Small intestine (tissue), 7 donors: ENCODE measurements at regions not wholly inside any gene's neighbourhood (a gene's known extent, or its start where the extent isn't known, plus 50 kb on each side); places are given as distances from the start of the nearest gene placed in this dataset.
A peak's percentile ranks its signal among the peaks of the same experiment; 100 is the strongest.

ENCODE experiments used
- DNase-seq, 2 donors: peaks; one replicate each; pipeline versions ENCODE4 v3.0.0 to v3.0.0-alpha.2; 2013
- FAIRE-seq: peaks from 2 replicates; lab custom pipeline; 2012; peaks lifted over from hg19 to GRCh38; lab: Jason Lieb, UNC
- H3K27ac ChIP-seq, 3 donors: one replicate each; pipeline ENCODE4 v1.5.1; 2013; ENCODE audit warnings: low read length in 2 of 3, mild to moderate bottlenecking in 2 of 3, control low read depth in 1 of 3, inconsistent platforms in 1 of 3, low read depth in 1 of 3, moderate library complexity in 1 of 3
- H3K27me3 ChIP-seq, 3 donors: one replicate each; pipeline ENCODE4 v1.6.1; 2013; ENCODE audit warnings: low read length in 3 of 3, inconsistent platforms in 1 of 3; ENCODE audit not compliant: control insufficient read depth in 3 of 3, insufficient read depth in 3 of 3
- H3K36me3 ChIP-seq, 3 donors: one replicate each; pipeline ENCODE4 v1.6.1; 2013; ENCODE audit warnings: low read length in 3 of 3, inconsistent platforms in 1 of 3, low read depth in 1 of 3, mild to moderate bottlenecking in 1 of 3, moderate library complexity in 1 of 3; ENCODE audit not compliant: control insufficient read depth in 3 of 3, insufficient read depth in 2 of 3
- H3K4me1 ChIP-seq, 3 donors: one replicate each; pipeline ENCODE4 v1.6.1; 2013; ENCODE audit warnings: low read length in 2 of 3, inconsistent platforms in 1 of 3, low read depth in 1 of 3, mild to moderate bottlenecking in 1 of 3, moderate library complexity in 1 of 3; ENCODE audit not compliant: control insufficient read depth in 3 of 3, insufficient read depth in 2 of 3
- H3K4me3 ChIP-seq, 3 donors: one replicate each; pipeline ENCODE4 v1.5.1; 2013; ENCODE audit warnings: low read length in 3 of 3, control low read depth in 1 of 3, inconsistent platforms in 1 of 3, low read depth in 1 of 3, mild to moderate bottlenecking in 1 of 3, moderate library complexity in 1 of 3
- H3K9me3 ChIP-seq, 2 donors: one replicate each; pipeline ENCODE4 v1.6.1; 2013; ENCODE audit warnings: low read depth in 1 of 2, low read length in 1 of 2; ENCODE audit not compliant: control insufficient read depth in 2 of 2, insufficient read depth in 1 of 2
- WGBS, 3 donors: extraction: QIAGEN DNeasy Blood & Tissue Kit; methylation state at CpG; one replicate each; pipeline ENCODE4 v1.1.7; 2013; 5-methylcytosine and 5-hydroxymethylcytosine counted together
- donor health status: healthy with polysubstance abuse.
- donor health status: control.
- donor health status: control.
- donor health status: Bipolar disorder and iron deficiency.
- donor health status: healthy.

DNA sequence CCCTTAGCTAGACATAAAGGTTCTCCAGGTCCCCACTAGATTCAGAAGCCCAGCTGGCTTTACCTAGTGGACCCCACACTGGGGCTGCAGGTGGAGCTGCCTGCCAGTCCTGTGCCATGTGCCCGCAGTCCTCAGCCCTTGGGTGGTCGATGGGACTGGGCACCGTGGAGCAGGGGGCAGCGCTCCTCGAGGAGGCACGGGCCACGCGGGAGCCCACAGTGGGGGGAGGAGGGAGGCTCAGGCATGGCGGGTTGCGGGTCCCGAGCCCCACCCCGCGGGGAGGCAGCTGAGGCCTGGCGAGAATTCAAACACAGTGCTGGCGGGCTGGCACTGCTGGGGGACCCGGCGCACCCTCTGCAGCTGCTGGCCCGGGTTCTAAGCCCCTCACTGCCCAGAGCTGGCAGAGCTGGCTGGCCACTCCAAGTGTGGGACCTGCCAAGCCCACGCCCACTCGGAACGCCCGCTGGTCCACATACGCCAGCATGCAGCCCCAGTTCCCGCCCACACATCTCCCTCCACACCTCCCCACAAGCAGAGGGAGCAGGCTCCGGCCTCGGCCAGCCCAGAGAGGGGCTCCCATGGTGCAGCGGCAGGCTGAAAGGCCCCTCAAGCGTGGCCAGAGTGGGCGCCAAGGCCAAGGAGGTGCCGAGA, 119.7 kb upstream of the NRXN1 start:
- DNase-seq, result no peak
- H3K27me3 ChIP-seq, result no peaks in the 10 kb centered on the region
- no peak for FAIRE-seq
- H3K27ac ChIP-seq, result no peak overlapping the region
- H3K36me3 ChIP-seq, result no peaks in the 10 kb centered on the region
- peaks cover 0 to 3% of the 10 kb centered on the region in 2 donors for H3K9me3 ChIP-seq
- H3K4me1 ChIP-seq, result no peaks in the 10 kb centered on the region
- no peak overlapping the region for H3K4me3 ChIP-seq
- 88 to 93% (median 92%) methylated on average over 21 to 30 of the region's 30 CpGs for WGBS, 3 donors

DNA sequence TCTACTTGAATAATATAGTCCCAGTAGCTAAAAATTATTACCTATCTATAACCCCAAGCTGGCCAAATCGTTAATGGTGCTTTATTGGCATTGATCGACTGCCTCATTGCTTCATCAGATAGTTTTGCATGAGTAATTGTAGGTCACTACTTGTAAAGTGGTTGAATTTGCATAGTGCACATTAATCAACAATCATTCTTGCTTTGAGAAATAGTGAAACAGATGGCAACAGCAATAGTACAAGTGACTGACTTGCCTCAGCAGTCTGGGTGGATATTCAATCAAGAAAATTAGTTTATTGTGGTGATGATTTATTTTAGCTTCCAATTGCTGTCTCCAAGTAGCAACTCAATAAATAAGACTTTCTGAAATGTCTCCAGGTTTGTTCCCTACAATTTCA, 117.8 kb upstream of the NRXN1 start:
- Histone ChIP-seq H3K4me1 (no peaks in the 10 kb centered on the region), H3K27ac (no peak overlapping the region), H3K9me3 (peaks cover 0 to 3% of the 10 kb centered on the region in 2 donors), H3K4me3 (no peak overlapping the region), H3K27me3 (no peaks in the 10 kb centered on the region), H3K36me3 (no peaks in the 10 kb centered on the region)
- DNase-seq (no peak), FAIRE-seq (no peak)
- 72 to 86% (median 82%) methylated on average over 2 of the region's 2 CpGs for WGBS, 3 donors

DNA sequence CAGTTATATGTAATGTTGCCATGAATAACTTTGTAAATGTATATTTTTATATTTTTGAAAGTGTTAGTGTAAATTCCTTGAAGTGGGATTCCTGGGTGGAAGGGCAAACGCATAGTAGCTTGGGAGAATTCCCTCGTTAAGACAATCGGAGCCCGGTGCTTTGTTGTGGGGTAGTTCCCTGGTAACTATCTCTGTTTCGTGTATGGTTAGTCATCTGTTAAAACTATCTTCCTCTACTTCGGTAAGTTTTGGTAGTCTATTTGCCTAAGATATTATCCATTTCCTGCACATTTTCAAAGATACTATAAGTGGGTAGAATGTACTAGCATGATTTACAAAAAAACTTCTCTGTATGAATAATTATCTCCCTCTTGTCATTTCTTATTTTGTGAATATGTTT, 113.8 kb upstream of the NRXN1 start:
- DNase-seq, result no peak
- H3K27me3 ChIP-seq, result no peaks in the 10 kb centered on the region
- no peaks in the 10 kb centered on the region for H3K9me3 ChIP-seq
- H3K36me3 ChIP-seq, result no peaks in the 10 kb centered on the region
- H3K4me3 ChIP-seq, result no peak overlapping the region
- FAIRE-seq, result no peak
- WGBS, 3 donors, result 77 to 83% (median 81%) methylated on average over 6 of the region's 6 CpGs
- H3K4me1 ChIP-seq, result no peaks in the 10 kb centered on the region
- no peak overlapping the region for H3K27ac ChIP-seq

DNA sequence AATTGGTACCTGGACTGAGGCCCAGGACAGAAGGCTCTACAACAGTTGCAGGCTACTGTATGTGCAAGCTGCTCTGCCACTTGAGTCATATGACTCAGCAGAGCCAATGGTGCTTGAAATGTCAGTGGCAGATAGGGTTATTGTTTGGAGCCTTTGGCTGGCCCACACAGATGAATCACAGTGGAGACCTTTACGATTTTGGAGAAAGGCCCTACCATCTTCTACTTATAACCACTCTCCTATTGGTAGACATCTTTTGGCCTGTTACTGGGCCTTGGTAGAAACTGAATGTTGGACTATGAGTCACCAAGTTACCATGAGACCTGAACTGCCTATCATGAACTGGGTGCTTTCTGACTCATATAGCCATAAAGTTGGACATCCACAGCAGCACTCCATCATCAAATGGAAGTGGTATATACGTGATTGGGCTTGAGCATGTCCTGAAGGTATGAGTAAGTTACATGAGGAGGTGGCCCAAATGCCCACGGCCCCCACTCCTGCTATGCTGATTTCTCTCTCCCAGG, 88.9 kb upstream of the NRXN1 start:
- H3K9me3 ChIP-seq, result peaks cover 0 to 2% of the 10 kb centered on the region in 2 donors
- H3K4me1 ChIP-seq, result no peaks in the 10 kb centered on the region
- H3K27me3 ChIP-seq, result no peaks in the 10 kb centered on the region
- no peak overlapping the region for H3K27ac ChIP-seq
- WGBS, 3 donors, result 68 to 81% (median 77%) methylated on average over 3 of the region's 3 CpGs
- no peaks in the 10 kb centered on the region for H3K36me3 ChIP-seq
- DNase-seq, result no peak
- FAIRE-seq, result no peak
- H3K4me3 ChIP-seq, result no peak overlapping the region

DNA sequence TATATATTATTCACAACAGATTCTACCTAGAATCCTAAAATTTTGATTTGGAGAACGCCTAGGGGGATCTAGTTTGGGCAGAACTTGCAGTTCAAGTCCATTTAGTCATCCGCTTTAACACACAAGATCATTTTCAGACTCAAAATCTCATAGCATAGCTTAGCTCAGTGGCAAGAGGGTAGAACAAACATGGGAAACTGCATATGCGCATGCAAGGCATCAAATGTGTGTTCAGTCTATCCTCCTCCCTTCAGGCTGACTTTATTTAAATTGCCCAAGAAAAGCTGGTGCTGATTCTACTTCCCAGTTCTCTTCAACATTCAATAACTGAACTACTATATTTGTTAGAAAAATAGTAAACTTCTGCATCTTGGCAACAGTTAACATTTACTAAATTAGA, 79.6 kb upstream of the NRXN1 start:
- H3K9me3 ChIP-seq, result no peaks in the 10 kb centered on the region
- FAIRE-seq (no peak), DNase-seq (no peak)
- H3K27me3 ChIP-seq, result no peaks in the 10 kb centered on the region
- H3K4me1 ChIP-seq, result no peaks in the 10 kb centered on the region
- no peak overlapping the region for H3K4me3 ChIP-seq
- H3K36me3 ChIP-seq, result no peaks in the 10 kb centered on the region
- no peak overlapping the region for H3K27ac ChIP-seq
- WGBS, 3 donors, result 71 to 89% (median 74%) methylated on average over 3 of the region's 3 CpGs

DNA sequence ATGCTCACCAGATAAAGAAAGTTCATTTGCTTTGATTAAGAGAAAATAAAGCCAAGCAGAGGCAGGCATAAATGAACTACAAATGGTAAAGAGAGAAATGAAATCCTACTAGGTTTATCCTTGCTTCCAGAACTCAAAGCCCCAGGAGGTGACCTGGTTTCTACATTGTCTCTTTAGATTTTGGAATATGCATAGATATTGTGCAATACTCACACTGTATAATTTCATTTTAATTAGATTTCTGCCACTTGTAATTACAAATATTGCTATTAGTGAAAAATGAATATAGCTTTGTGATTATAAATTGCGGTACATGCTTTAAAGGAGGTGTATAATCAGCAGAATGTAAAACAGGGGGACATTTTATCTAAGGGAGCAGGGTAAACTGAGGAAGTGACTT, 76.9 kb upstream of the NRXN1 start:
- H3K27me3 ChIP-seq, result no peaks in the 10 kb centered on the region
- no peaks in the 10 kb centered on the region for H3K36me3 ChIP-seq
- no peak for DNase-seq
- WGBS, 3 donors, result 90 to 97% (median 96%) methylated on average over 1 of the region's 1 CpG
- H3K4me3 ChIP-seq, result no peak overlapping the region
- H3K4me1 ChIP-seq, result no peaks in the 10 kb centered on the region
- no peaks in the 10 kb centered on the region for H3K9me3 ChIP-seq
- no peak for FAIRE-seq
- no peak overlapping the region for H3K27ac ChIP-seq

DNA sequence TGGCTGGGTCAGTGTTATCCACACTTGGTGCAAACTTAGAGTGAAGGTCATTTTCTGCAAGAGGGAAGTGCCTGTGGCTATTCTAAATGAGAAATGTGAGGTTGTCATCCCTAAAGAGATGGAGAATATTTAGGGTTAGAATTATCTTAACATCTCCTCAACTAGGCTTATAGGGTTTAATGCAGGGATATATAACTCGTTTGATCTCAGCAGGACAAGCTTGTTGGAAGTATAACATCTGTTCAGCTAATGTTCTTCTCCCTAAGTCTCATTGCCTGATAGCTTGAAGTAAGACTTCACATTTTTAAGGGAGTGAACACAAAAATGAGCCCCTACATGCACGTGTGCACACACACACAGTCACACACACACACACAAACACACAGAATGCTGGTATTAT, 75.9 kb upstream of the NRXN1 start:
- Histone ChIP-seq H3K4me3 (no peak overlapping the region), H3K27me3 (no peaks in the 10 kb centered on the region), H3K36me3 (no peaks in the 10 kb centered on the region), H3K27ac (no peak overlapping the region), H3K9me3 (no peaks in the 10 kb centered on the region), H3K4me1 (no peaks in the 10 kb centered on the region)
- no peak for FAIRE-seq
- 18 to 55% (median 31%) methylated on average over 2 of the region's 2 CpGs for WGBS, 3 donors
- no peak for DNase-seq

DNA sequence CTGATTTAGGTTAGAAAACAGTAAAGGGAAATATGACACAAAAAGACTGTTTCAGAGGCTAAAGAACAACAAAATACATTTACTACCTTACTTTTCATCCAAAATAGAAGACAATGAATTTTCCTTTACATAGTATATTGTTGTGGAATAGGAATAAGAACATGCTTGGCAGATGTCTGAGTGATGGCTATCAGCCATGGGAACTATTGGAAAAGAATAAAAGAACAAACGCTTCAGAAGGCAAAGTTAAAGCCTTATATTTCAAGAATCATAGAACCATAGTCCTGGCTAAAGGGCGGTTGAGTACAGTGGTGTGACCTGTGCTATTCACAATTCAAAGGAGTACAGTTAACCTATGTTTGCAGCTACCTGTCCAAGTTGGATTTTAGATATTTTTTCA, 73.9 kb upstream of the NRXN1 start:
- Histone ChIP-seq H3K27ac (no peak overlapping the region), H3K27me3 (no peaks in the 10 kb centered on the region), H3K9me3 (no peaks in the 10 kb centered on the region), H3K36me3 (no peaks in the 10 kb centered on the region), H3K4me1 (no peaks in the 10 kb centered on the region), H3K4me3 (no peak overlapping the region)
- FAIRE-seq (no peak), DNase-seq (no peak)
- 74 to 92% (median 76%) methylated on average over 2 of the region's 2 CpGs for WGBS, 3 donors

DNA sequence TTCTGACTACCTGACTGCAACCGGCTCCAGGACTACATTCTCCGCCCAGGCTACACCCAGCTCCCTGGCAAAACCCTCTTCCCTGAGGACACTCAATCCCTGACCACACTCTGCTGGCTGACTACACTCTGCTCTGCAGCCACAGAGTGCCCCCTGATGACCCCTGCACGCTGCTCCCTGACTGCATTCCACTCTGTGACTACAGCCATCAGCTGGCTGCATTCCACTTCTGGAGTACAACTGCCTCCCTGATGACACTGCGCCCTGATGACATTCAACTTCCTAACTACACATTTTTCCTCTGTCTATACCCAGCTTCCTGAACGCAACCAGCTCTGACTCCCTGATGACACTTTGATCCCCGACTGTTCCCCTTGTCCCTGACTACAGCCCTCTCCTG, 71.3 kb upstream of the NRXN1 start:
- DNase-seq, result peak in 1 of 2 donors; percentile 6
- 39 to 48% (median 42%) methylated on average over 6 of the region's 6 CpGs for WGBS, 3 donors
- no peak for FAIRE-seq
- no peak overlapping the region for H3K4me3 ChIP-seq
- no peaks in the 10 kb centered on the region for H3K36me3 ChIP-seq
- H3K27me3 ChIP-seq, result no peaks in the 10 kb centered on the region
- H3K4me1 ChIP-seq, result no peaks in the 10 kb centered on the region
- no peaks in the 10 kb centered on the region for H3K9me3 ChIP-seq
- H3K27ac ChIP-seq, result no peak overlapping the region
